Lung (tissue), 11 donors: ENCODE measurements at regions not wholly inside any gene's neighbourhood (a gene's known extent, or its start where the extent isn't known, plus 50 kb on each side); places are given as distances from the start of the nearest gene placed in this dataset.

Experiments
- ATAC-seq: fragments of 200-7000 bp; cut with Tn5 transposase; one replicate; pipeline ENCODE4 v1.9.1; 2020; ENCODE audit warnings: moderate number of reproducible peaks; ENCODE audit not compliant: insufficient read depth, low FRiP score
- DNase-seq, 3 donors: peaks; one replicate each; pipeline ENCODE4 v3.0.0-alpha.2; 2013 to 2017
- H3K27ac ChIP-seq, 2 donors: one replicate each; pipeline ENCODE4 v1.5.1; 2013; ENCODE audit warnings: mild to moderate bottlenecking in 2 of 2, moderate library complexity in 2 of 2, control low read depth in 1 of 2, inconsistent platforms in 1 of 2, low read depth in 1 of 2, low read length in 1 of 2
- H3K27me3 ChIP-seq, 3 donors: one replicate each; pipeline ENCODE4 v1.5.1; 2013; ENCODE audit warnings: low read length in 2 of 3; ENCODE audit not compliant: control insufficient read depth in 3 of 3, insufficient read depth in 3 of 3
- H3K36me3 ChIP-seq, 4 donors: one replicate each; pipeline ENCODE4 v1.5.1; 2013; ENCODE audit warnings: low read length in 4 of 4, mild to moderate bottlenecking in 1 of 4, moderate library complexity in 1 of 4; ENCODE audit not compliant: control insufficient read depth in 4 of 4, insufficient read depth in 4 of 4
- H3K4me1 ChIP-seq, 5 donors: one replicate each; pipeline ENCODE4 v1.5.1; 2013; ENCODE audit warnings: low read length in 5 of 5, mild to moderate bottlenecking in 2 of 5, moderate library complexity in 1 of 5; ENCODE audit not compliant: control insufficient read depth in 5 of 5, insufficient read depth in 5 of 5
- H3K4me3 ChIP-seq: one replicate; pipeline ENCODE4 v1.5.1; 2013; ENCODE audit warnings: mild to moderate bottlenecking, control low read depth, moderate library complexity
- H3K9ac ChIP-seq, 2 donors: one replicate each; pipeline ENCODE4 v1.5.1; 2013; ENCODE audit warnings: low read length in 2 of 2, control low read depth in 1 of 2; ENCODE audit not compliant: insufficient read depth in 1 of 2
- H3K9me3 ChIP-seq, 4 donors: one replicate each; pipeline ENCODE4 v1.5.1; 2013; ENCODE audit warnings: low read length in 3 of 4, mild to moderate bottlenecking in 1 of 4, moderate library complexity in 1 of 4; ENCODE audit not compliant: control insufficient read depth in 4 of 4, insufficient read depth in 3 of 4
- CTCF ChIP-seq: IDR thresholded peaks from 2 replicates; pipeline ENCODE4 v1.5.1; 2012; ENCODE audit warnings: mild to moderate bottlenecking; ENCODE audit errors: control extremely low read depth, extremely low read depth
- WGBS, 2 donors: extraction: QIAGEN DNeasy Blood & Tissue Kit; methylation state at CpG; one replicate each; pipeline ENCODE4 v1.1.7; 2013; 5-methylcytosine and 5-hydroxymethylcytosine counted together
- donor health status: control.
- donor health status: control.
- donor health status: Bipolar disorder and iron deficiency.
- donor health status: healthy.
- donor health status: DM: yes; HTN: yes; CAD: no.

- WGBS, 2 donors = 57 to 70% methylated on average over 7 of the region's 7 CpGs
- DNase-seq (peak; percentile 31 to 80 (median 65)), ATAC-seq (no peak)
- Histone ChIP-seq H3K9ac (peak overlapping the region in 1 of 2 donors; percentile 56), H3K36me3 (no peaks in the 10 kb centered on the region), H3K4me1 (peaks cover 0 to 43% (median 10%) of the 10 kb centered on the region in 5 donors), H3K9me3 (no peaks in the 10 kb centered on the region), H3K27me3 (no peaks in the 10 kb centered on the region), H3K27ac (no peak overlapping the region), H3K4me3 (no peak overlapping the region)
- no peak for TF ChIP-seq CTCF
These were observed 80.5 kb upstream of the NEO1 start for GRCh38 chr15:72971766-72972165.

- Histone ChIP-seq H3K9me3 (no peaks in the 10 kb centered on the region), H3K9ac (peak overlapping the region in 1 of 2 donors; percentile 46), H3K27ac (peak overlapping the region in 1 of 2 donors; percentile 55), H3K36me3 (no peaks in the 10 kb centered on the region), H3K27me3 (no peaks in the 10 kb centered on the region), H3K4me3 (no peak overlapping the region), H3K4me1 (peaks cover 0 to 43% (median 10%) of the 10 kb centered on the region in 5 donors)
- DNase-seq = peak; percentile 21 to 69 (median 59)
- 33 to 45% methylated on average over 12 of the region's 12 CpGs for WGBS, 2 donors
- TF ChIP-seq CTCF = no peak
- ATAC-seq = no peak
These were observed 81.1 kb upstream of the NEO1 start for GRCh38 chr15:72970933-72971760.

- TF ChIP-seq CTCF = no peak
- Histone ChIP-seq H3K9ac (no peak overlapping the region), H3K9me3 (peaks cover 0 to under 1% (median 0%) of the 10 kb centered on the region in 4 donors), H3K36me3 (no peaks in the 10 kb centered on the region), H3K27me3 (no peaks in the 10 kb centered on the region), H3K4me3 (no peak overlapping the region), H3K27ac (no peak overlapping the region), H3K4me1 (peaks cover 0 to 43% (median 10%) of the 10 kb centered on the region in 5 donors)
- DNase-seq (peak; percentile 70 to 81 (median 73)), ATAC-seq (no peak)
- 21 to 26% methylated on average over 5 of the region's 5 CpGs for WGBS, 2 donors
These were observed 83.7 kb upstream of the NEO1 start for GRCh38 chr15:72968531-72968922.
